Lower leg skin (tissue), 3 donors: ENCODE measurements at regions not wholly inside any gene's neighbourhood (a gene's known extent, or its start where the extent isn't known, plus 50 kb on each side); places are given as distances from the start of the nearest gene placed in this dataset.

Source experiments
- POLR2A ChIP-seq, 2 donors: fragments of 450-650 bp; IDR thresholded peaks; one replicate each; pipeline ENCODE4 v1.6.1; 2016 to 2017; ENCODE audit warnings: antibody characterized with exemption in 2 of 2, mild to moderate bottlenecking in 1 of 2, moderate library complexity in 1 of 2
- TF ChIP-seq, protein P1 (sequence below), 3 donors: fragments of 450-650 bp; IDR thresholded peaks; one replicate each; pipeline ENCODE4 v1.5.1; 2016; ENCODE audit warnings: antibody characterized with exemption in 3 of 3, mild to moderate bottlenecking in 3 of 3, moderate library complexity in 2 of 3

GRCh38 chr22:34236527-34236926 lies 316.3 kb upstream of the LARGE1 start:
- TF ChIP-seq, protein P1, sequence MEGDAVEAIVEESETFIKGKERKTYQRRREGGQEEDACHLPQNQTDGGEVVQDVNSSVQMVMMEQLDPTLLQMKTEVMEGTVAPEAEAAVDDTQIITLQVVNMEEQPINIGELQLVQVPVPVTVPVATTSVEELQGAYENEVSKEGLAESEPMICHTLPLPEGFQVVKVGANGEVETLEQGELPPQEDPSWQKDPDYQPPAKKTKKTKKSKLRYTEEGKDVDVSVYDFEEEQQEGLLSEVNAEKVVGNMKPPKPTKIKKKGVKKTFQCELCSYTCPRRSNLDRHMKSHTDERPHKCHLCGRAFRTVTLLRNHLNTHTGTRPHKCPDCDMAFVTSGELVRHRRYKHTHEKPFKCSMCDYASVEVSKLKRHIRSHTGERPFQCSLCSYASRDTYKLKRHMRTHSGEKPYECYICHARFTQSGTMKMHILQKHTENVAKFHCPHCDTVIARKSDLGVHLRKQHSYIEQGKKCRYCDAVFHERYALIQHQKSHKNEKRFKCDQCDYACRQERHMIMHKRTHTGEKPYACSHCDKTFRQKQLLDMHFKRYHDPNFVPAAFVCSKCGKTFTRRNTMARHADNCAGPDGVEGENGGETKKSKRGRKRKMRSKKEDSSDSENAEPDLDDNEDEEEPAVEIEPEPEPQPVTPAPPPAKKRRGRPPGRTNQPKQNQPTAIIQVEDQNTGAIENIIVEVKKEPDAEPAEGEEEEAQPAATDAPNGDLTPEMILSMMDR (IDR thresholded peaks at IDR 0.05): no peak
- no peak for TF ChIP-seq POLR2A (IDR thresholded peaks at IDR 0.05)
